WI38 (cell line): ENCODE measurements at regions not wholly inside any gene's neighbourhood (a gene's known extent, or its start where the extent isn't known, plus 50 kb on each side); places are given as distances from the start of the nearest gene placed in this dataset.

Experiments used
- H3K4me3 ChIP-seq: 2 replicates; pipeline ENCODE4 v1.5.1; 2011; ENCODE audit warnings: low read depth, mild to moderate bottlenecking, control low read depth, low read length
- CTCF ChIP-seq: IDR thresholded peaks from 2 replicates; pipeline ENCODE4 v1.5.1; 2012; ENCODE audit warnings: low read depth, mild to moderate bottlenecking, control low read depth, low read length

GRCh38 chr20:52434041-52434425 is 242.5 kb upstream of the ZFP64 start:
- H3K4me3 ChIP-seq, result no peak overlapping the region
- TF ChIP-seq CTCF, result no peak

GRCh38 chr20:52433326-52434040 is 241.9 kb upstream of the ZFP64 start:
- no peak for TF ChIP-seq CTCF
- H3K4me3 ChIP-seq, result no peak overlapping the region

- no peak overlapping the region for H3K4me3 ChIP-seq
- no peak for TF ChIP-seq CTCF
These were observed 241.2 kb upstream of the ZFP64 start for GRCh38 chr20:52432740-52433139.

- no peak overlapping the region for H3K4me3 ChIP-seq
- no peak for TF ChIP-seq CTCF
These were observed 237.4 kb upstream of the ZFP64 start for GRCh38 chr20:52429029-52429428.

GRCh38 chr20:52427960-52428359 is 236.4 kb upstream of the ZFP64 start:
- TF ChIP-seq CTCF, result no peak
- no peak overlapping the region for H3K4me3 ChIP-seq

GRCh38 chr20:52426856-52427255 is 235.3 kb upstream of the ZFP64 start:
- TF ChIP-seq CTCF, result no peak

GRCh38 chr20:52425701-52426100 is 234.1 kb upstream of the ZFP64 start:
- no peak for TF ChIP-seq CTCF

More at GRCh38 chr20:52426856-52427255, 235.3 kb upstream of the ZFP64 start:
- H3K4me3 ChIP-seq, result no peak overlapping the region

More at GRCh38 chr20:52425701-52426100, 234.1 kb upstream of the ZFP64 start:
- H3K4me3 ChIP-seq, result no peak overlapping the region
